OCI-LY1 (cell line): ENCODE measurements at regions not wholly inside any gene's neighbourhood (a gene's known extent, or its start where the extent isn't known, plus 50 kb on each side); places are given as distances from the start of the nearest gene placed in this dataset.

Source experiments
- EZH2 ChIP-seq: fragments of 200-600 bp; sonication (generic), shearing (Covaris generic); IDR thresholded peaks from 2 replicates; pipeline ENCODE4 v1.8.0; 2017; ENCODE audit warnings: borderline replicate concordance, mixed run types, mild to moderate bottlenecking, antibody characterized with exemption, low read length, moderate library complexity, mixed read lengths
- TF ChIP-seq, protein P1 (sequence below): fragments of 200-600 bp; sonication (generic), shearing (Covaris generic); IDR thresholded peaks from 2 replicates; pipeline ENCODE4 v1.5.1; 2017; ENCODE audit warnings: mild to moderate bottlenecking, antibody characterized with exemption, low read length, moderate library complexity, mixed read lengths

DNA sequence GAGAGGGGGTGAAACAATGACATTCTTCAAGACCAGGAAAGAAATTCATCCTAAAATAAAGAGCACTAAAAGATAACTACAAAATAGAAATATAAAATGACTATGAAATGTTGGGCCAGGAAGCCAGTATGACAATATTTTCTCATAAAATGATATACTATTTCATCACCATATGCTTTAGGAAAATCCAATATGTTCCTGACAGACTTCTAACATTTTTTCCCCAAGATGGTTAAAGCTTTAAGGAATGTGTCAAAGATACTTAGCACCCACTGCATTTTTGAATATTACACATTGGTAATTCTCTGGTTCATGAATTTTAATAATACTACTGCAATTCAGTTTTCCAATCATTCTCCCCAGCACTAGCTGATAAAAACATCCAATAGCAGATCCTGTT, 87.7 kb upstream of the PLEKHG7 start:
- TF ChIP-seq, protein P1, sequence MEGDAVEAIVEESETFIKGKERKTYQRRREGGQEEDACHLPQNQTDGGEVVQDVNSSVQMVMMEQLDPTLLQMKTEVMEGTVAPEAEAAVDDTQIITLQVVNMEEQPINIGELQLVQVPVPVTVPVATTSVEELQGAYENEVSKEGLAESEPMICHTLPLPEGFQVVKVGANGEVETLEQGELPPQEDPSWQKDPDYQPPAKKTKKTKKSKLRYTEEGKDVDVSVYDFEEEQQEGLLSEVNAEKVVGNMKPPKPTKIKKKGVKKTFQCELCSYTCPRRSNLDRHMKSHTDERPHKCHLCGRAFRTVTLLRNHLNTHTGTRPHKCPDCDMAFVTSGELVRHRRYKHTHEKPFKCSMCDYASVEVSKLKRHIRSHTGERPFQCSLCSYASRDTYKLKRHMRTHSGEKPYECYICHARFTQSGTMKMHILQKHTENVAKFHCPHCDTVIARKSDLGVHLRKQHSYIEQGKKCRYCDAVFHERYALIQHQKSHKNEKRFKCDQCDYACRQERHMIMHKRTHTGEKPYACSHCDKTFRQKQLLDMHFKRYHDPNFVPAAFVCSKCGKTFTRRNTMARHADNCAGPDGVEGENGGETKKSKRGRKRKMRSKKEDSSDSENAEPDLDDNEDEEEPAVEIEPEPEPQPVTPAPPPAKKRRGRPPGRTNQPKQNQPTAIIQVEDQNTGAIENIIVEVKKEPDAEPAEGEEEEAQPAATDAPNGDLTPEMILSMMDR: no peak
- TF ChIP-seq EZH2: no peak
